ENCODE measurements at regions not wholly inside any gene's neighbourhood (a gene's known extent, or its start where the extent isn't known, plus 50 kb on each side); places are given as distances from the start of the nearest gene placed in this dataset.

DNA sequence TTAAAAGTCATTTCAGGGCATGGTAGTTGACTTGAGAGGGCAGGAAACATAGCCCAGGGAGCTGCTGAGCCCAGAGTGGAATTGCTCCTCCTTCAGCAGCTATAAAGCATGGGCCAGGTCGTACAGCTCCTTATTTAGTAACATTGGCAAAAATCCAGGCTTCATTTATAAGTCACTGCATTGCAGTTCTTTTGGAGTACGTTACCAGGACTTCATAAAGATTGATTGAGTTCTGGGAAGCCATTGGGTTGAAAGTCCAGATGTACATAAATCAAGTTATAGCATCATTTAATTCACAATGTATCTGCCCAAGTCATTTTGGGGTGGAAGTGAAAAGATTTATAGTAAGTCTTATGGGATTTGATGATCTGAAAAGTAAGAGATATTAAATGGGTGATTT, 53.0 kb upstream of the ANKEF1 start:
- no peaks in the 10 kb centered on the region for H3K79me2 ChIP-seq (ENCODE audit: control insufficient read depth, low read length)

DNA sequence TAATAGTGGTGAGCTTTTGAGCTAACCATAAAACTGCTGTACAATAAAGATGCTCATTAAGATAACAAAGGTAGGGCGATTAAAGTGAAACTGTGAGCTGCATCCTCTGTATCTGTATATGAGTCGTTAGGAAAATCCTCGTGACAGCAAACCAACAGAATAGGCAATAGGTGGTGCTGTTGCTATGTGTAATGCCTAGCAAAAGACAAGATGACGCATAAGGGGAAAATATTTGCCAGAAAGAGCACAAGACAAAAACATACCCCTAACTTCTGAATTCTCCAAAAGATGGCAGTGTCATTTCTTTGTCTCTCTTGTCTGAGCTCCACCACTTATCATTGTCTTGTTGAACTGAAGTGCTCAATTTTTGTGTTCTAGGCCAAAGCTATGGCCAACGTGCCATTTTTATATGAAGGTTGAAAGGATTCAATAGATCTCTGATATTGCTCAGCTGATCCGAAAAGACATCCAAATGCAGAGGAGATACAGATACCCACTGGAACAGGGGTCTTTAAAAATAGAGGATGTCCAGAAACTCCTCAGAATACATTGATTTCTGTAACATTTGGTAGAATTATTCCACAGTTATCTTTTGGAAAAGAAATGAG, 56.3 kb upstream of the ANKEF1 start:
- Histone ChIP-seq H3K79me2 (ENCODE audit: control insufficient read depth, low read length) (no peaks in the 10 kb centered on the region), H3K27ac (ENCODE audit: low read depth, low read length) (no peak overlapping the region)

More for the DNA sequence above, 53.0 kb upstream of the ANKEF1 start:
- H3K9me3 ChIP-seq (ENCODE audit: control insufficient read depth, insufficient read depth, low read length): no peaks in the 10 kb centered on the region
- H3K27me3 ChIP-seq (ENCODE audit: control insufficient read depth, low read length): peaks cover 5% of the 10 kb centered on the region; the same call in 1 of the 2 replicates
- no peaks in the 10 kb centered on the region for H3K9me2 ChIP-seq (replicated peaks; ENCODE audit: control insufficient read depth, low read length)
- H3K36me3 ChIP-seq (ENCODE audit: control insufficient read depth, low read length): no peaks in the 10 kb centered on the region
- H3K4me3 ChIP-seq (ENCODE audit: low read length): no peak overlapping the region
- no peaks in the 10 kb centered on the region for H3F3A ChIP-seq (ENCODE audit: control insufficient read depth, insufficient read depth)
- TF ChIP-seq EZH2phosphoT487 (IDR thresholded peaks at IDR 0.05; ENCODE audit: borderline replicate concordance, low read length): no peak
- TF ChIP-seq, protein P1, sequence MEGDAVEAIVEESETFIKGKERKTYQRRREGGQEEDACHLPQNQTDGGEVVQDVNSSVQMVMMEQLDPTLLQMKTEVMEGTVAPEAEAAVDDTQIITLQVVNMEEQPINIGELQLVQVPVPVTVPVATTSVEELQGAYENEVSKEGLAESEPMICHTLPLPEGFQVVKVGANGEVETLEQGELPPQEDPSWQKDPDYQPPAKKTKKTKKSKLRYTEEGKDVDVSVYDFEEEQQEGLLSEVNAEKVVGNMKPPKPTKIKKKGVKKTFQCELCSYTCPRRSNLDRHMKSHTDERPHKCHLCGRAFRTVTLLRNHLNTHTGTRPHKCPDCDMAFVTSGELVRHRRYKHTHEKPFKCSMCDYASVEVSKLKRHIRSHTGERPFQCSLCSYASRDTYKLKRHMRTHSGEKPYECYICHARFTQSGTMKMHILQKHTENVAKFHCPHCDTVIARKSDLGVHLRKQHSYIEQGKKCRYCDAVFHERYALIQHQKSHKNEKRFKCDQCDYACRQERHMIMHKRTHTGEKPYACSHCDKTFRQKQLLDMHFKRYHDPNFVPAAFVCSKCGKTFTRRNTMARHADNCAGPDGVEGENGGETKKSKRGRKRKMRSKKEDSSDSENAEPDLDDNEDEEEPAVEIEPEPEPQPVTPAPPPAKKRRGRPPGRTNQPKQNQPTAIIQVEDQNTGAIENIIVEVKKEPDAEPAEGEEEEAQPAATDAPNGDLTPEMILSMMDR (IDR thresholded peaks at IDR 0.05; ENCODE audit: low read depth, low read length, poor library complexity, severe bottlenecking): no peak
- no peak overlapping the region for H3K4me2 ChIP-seq (ENCODE audit: low read length)
- no peaks in the 10 kb centered on the region for H3K4me1 ChIP-seq (ENCODE audit: control insufficient read depth, low read length)
- H3K27ac ChIP-seq (ENCODE audit: low read depth, low read length): no peak overlapping the region
- H4K20me1 ChIP-seq (ENCODE audit: control insufficient read depth, insufficient read depth, low read depth, low read length): no peaks in the 10 kb centered on the region

DNA sequence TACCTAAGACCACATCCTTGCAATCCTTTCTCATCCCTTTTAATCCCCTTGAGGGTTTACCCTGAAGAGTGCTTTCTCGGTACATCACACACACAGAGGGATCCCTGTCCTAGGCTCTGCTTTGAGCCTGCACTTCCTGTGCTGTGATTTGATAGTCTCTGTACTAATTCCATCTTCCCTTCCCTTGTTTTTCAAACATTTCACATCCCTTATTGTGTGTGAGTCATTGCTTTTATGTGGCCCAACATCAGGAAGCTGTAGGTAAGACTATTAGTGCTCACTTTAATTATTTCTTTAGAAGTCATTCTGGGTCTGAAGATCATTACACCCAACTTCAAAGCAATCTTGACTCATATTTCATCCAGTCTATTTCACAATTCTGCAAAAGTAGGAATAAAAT, 57.2 kb upstream of the ANKEF1 start:
- H3K4me1 ChIP-seq (ENCODE audit: control insufficient read depth, low read length): no peaks in the 10 kb centered on the region
- no peaks in the 10 kb centered on the region for H3F3A ChIP-seq (ENCODE audit: control insufficient read depth, insufficient read depth)
- H3K27me3 ChIP-seq (ENCODE audit: control insufficient read depth, low read length): peaks cover 10% of the 10 kb centered on the region; the same call in 1 of the 2 replicates
- H3K9me2 ChIP-seq (replicated peaks; ENCODE audit: control insufficient read depth, low read length): no peaks in the 10 kb centered on the region
- TF ChIP-seq, protein P1 (IDR thresholded peaks at IDR 0.05; ENCODE audit: low read depth, low read length, poor library complexity, severe bottlenecking): no peak
- TF ChIP-seq EZH2phosphoT487 (IDR thresholded peaks at IDR 0.05; ENCODE audit: borderline replicate concordance, low read length): no peak
- H3K27ac ChIP-seq (ENCODE audit: low read depth, low read length): no peak overlapping the region
- no peaks in the 10 kb centered on the region for H3K9me3 ChIP-seq (ENCODE audit: control insufficient read depth, insufficient read depth, low read length)
- no peaks in the 10 kb centered on the region for H3K79me2 ChIP-seq (ENCODE audit: control insufficient read depth, low read length)
- H3K36me3 ChIP-seq (ENCODE audit: control insufficient read depth, low read length): no peaks in the 10 kb centered on the region
- no peaks in the 10 kb centered on the region for H4K20me1 ChIP-seq (ENCODE audit: control insufficient read depth, insufficient read depth, low read depth, low read length)
- H3K4me3 ChIP-seq (ENCODE audit: low read length): no peak overlapping the region
- no peak overlapping the region for H3K4me2 ChIP-seq (ENCODE audit: low read length)

More for the DNA sequence above, 56.3 kb upstream of the ANKEF1 start:
- Histone ChIP-seq H3K9me2 (replicated peaks; ENCODE audit: control insufficient read depth, low read length) (no peaks in the 10 kb centered on the region), H3K27me3 (ENCODE audit: control insufficient read depth, low read length) (peaks cover 10% of the 10 kb centered on the region; the same call in 1 of the 2 replicates), H4K20me1 (ENCODE audit: control insufficient read depth, insufficient read depth, low read depth, low read length) (no peaks in the 10 kb centered on the region), H3F3A (ENCODE audit: control insufficient read depth, insufficient read depth) (no peaks in the 10 kb centered on the region), H3K36me3 (ENCODE audit: control insufficient read depth, low read length) (no peaks in the 10 kb centered on the region), H3K4me2 (ENCODE audit: low read length) (no peak overlapping the region), H3K9me3 (ENCODE audit: control insufficient read depth, insufficient read depth, low read length) (no peaks in the 10 kb centered on the region), H3K4me1 (ENCODE audit: control insufficient read depth, low read length) (no peaks in the 10 kb centered on the region), H3K4me3 (ENCODE audit: low read length) (no peak overlapping the region)
- TF ChIP-seq, protein P1 (IDR thresholded peaks at IDR 0.05; ENCODE audit: low read depth, low read length, poor library complexity, severe bottlenecking): peak; percentile 80
- TF ChIP-seq EZH2phosphoT487 (IDR thresholded peaks at IDR 0.05; ENCODE audit: borderline replicate concordance, low read length): no peak

Measured in DOHH2 (cell line).